Right lobe of liver (tissue), 6 donors: ENCODE measurements at regions not wholly inside any gene's neighbourhood (a gene's known extent, or its start where the extent isn't known, plus 50 kb on each side); places are given as distances from the start of the nearest gene placed in this dataset.

Experiments
- ATAC-seq, 4 donors: fragments of 200-7000 bp; cut with Tn5 transposase; one replicate each; pipeline ENCODE4 v1.9.1; 2020; ENCODE audit warnings: mild to moderate bottlenecking in 4 of 4, moderate library complexity in 4 of 4
- DNase-seq, 3 donors: peaks; one replicate each; pipeline ENCODE4 v3.0.0-alpha.2; 2020
- H3K27ac ChIP-seq, 3 donors: fragments of 200-600 bp; one replicate each; pipeline ENCODE4 v1.8.0; 2022
- H3K27me3 ChIP-seq, 2 donors: fragments of 200-600 bp; one replicate each; pipeline ENCODE4 v1.8.0; 2022
- H3K36me3 ChIP-seq, 4 donors: fragments of 200-600 bp; sonication (generic) in 1 of 4; one replicate each; pipeline versions ENCODE4 v1.5.1 to v1.8.0; 2017 to 2022; ENCODE audit warnings: control low read depth in 1 of 4
- H3K4me1 ChIP-seq, 4 donors: fragments of 200-600 bp; sonication (generic) in 1 of 4; one replicate each; pipeline versions ENCODE4 v1.5.1 to v1.8.0; 2017 to 2022; ENCODE audit warnings: control low read depth in 1 of 4
- H3K4me3 ChIP-seq, 3 donors: fragments of 200-600 bp; one replicate each; pipeline ENCODE4 v1.8.0; 2022
- H3K9me3 ChIP-seq, 4 donors: fragments of 200-600 bp; sonication (generic) in 1 of 4; one replicate each; pipeline versions ENCODE4 v1.5.1 to v1.8.0; 2017 to 2022; ENCODE audit warnings: control low read depth in 1 of 4
- POLR2A ChIP-seq: fragments of 450-650 bp; IDR thresholded peaks from one replicate; pipeline ENCODE4 v1.6.1; 2017; ENCODE audit warnings: antibody characterized with exemption, mild to moderate bottlenecking
- WGBS: methylation state at CpG from one replicate; pipeline ENCODE4 v1.1.6; 2018; ENCODE audit warnings: low coverage, low lambda C conversion rate; ENCODE audit not compliant: insufficient coverage; ENCODE audit errors: missing lambda C conversion rate; 5-methylcytosine and 5-hydroxymethylcytosine counted together
- intact Hi-C, 2 donors: fragments of 100-400 bp; cut with DNase I; formaldehyde crosslinking; loops; one replicate each; pipeline versions ENCODE4 v1.11.2 to v1.14.1; 2022
- TF ChIP-seq, protein P1 (sequence below), 4 donors: fragments of 200-600 bp in 3 of 4; fragments of 450-650 bp in 1 of 4; IDR thresholded peaks; one replicate each; pipeline versions ENCODE4 v1.5.1 to v1.8.0; 2016 to 2022; ENCODE audit warnings: antibody characterized with exemption in 4 of 4, mild to moderate bottlenecking in 2 of 4
- donor health status: DM: no; HTN: yes; CAD: no.
- donor health status: DM: no; HTN: no; CAD: no.
- donor health status: DM: no; HTN: no; CAD: no.
- donor health status: DM: no; HTN: yes; CAD: no.
- donor health status: DM: no; HTN: yes; CAD: no.

DNA sequence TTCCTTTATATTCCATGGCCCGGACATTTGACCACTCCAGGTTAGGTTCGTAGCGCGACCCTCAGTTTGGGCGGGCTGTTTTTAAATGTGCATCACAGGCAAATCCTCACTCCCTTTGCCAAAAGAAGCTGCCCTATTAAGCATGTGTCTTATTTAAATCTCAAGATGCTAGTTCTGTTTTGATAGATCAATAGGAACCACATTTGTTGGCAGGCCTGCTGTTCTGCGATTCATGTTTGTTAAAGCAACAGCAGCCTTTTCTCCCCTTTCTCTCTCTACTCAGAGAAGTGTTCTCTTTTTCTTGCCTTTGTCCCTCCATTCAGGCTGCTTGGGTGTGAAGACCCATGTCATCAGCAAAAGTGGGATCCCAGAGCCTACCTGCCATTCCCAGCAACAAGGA is 212.0 kb upstream of the SSTR4 start:
- 88% methylated on average over 6 of the region's 6 CpGs for WGBS
- no peaks in the 10 kb centered on the region for H3K27me3 ChIP-seq
- H3K27ac ChIP-seq = no peak overlapping the region
- H3K4me1 ChIP-seq = no peaks in the 10 kb centered on the region
- no peaks in the 10 kb centered on the region for H3K36me3 ChIP-seq
- intact Hi-C loops = no loop called here
- H3K4me3 ChIP-seq = no peak overlapping the region
- no peak for ATAC-seq
- TF ChIP-seq, protein P1, sequence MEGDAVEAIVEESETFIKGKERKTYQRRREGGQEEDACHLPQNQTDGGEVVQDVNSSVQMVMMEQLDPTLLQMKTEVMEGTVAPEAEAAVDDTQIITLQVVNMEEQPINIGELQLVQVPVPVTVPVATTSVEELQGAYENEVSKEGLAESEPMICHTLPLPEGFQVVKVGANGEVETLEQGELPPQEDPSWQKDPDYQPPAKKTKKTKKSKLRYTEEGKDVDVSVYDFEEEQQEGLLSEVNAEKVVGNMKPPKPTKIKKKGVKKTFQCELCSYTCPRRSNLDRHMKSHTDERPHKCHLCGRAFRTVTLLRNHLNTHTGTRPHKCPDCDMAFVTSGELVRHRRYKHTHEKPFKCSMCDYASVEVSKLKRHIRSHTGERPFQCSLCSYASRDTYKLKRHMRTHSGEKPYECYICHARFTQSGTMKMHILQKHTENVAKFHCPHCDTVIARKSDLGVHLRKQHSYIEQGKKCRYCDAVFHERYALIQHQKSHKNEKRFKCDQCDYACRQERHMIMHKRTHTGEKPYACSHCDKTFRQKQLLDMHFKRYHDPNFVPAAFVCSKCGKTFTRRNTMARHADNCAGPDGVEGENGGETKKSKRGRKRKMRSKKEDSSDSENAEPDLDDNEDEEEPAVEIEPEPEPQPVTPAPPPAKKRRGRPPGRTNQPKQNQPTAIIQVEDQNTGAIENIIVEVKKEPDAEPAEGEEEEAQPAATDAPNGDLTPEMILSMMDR (IDR thresholded peaks at IDR 0.05) = no peak
- TF ChIP-seq POLR2A = no peak
- H3K9me3 ChIP-seq = no peaks in the 10 kb centered on the region
- DNase-seq = no peak

DNA sequence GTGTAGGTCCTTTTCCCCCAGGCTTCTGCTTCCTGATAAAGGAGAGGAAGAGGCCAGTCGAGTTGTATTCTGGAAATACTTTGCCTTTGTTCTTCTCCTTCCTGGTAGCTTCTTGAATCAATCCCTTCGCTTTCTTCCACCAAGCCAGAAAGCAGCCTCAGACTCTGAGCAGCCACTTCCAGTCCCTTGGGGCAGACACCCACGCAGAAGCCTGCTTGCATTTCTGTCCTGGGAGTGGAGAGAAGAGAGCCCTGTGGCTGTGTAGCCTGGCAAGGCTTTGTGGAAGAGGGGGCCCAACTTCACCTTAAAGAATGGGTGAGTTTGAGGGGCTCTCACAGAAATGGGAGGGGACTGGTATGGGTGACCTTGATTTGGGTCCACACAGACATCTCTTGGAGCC is 211.0 kb upstream of the SSTR4 start:
- H3K4me1 ChIP-seq = no peaks in the 10 kb centered on the region
- intact Hi-C loops = no loop called here
- H3K4me3 ChIP-seq = no peak overlapping the region
- H3K36me3 ChIP-seq = no peaks in the 10 kb centered on the region
- no peaks in the 10 kb centered on the region for H3K9me3 ChIP-seq
- 59% methylated on average over 3 of the region's 3 CpGs for WGBS
- TF ChIP-seq POLR2A = no peak
- TF ChIP-seq, protein P1 (IDR thresholded peaks at IDR 0.05) = no peak
- ATAC-seq (no peak), DNase-seq (no peak)
- no peaks in the 10 kb centered on the region for H3K27me3 ChIP-seq
- H3K27ac ChIP-seq = no peak overlapping the region

DNA sequence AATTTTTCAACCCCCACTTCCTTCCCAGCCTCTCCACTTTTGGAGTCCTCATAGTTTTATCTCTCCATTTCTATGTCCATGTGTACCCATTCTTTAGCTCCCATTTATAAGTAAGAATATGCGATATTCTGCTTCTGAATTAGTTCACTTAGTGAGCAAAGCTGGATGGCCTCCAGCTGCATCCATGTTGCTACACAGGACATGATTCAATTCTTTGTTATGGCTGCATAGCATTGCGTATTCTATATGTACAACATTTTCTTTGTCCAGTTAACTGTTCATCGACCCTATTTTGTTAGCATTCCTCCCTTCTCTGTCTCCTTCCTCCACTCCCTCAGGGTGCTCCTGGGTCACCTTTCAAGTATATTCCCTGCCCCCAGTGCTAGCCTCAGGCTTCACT is 210.0 kb upstream of the SSTR4 start:
- WGBS = 66% methylated on average over 3 of the region's 3 CpGs
- Histone ChIP-seq H3K36me3 (no peaks in the 10 kb centered on the region), H3K27ac (no peak overlapping the region), H3K4me1 (no peaks in the 10 kb centered on the region), H3K27me3 (no peaks in the 10 kb centered on the region), H3K9me3 (no peaks in the 10 kb centered on the region), H3K4me3 (no peak overlapping the region)
- DNase-seq (no peak), ATAC-seq (no peak)
- TF ChIP-seq POLR2A = no peak
- TF ChIP-seq, protein P1 (IDR thresholded peaks at IDR 0.05) = no peak
- intact Hi-C loops = no loop called here

DNA sequence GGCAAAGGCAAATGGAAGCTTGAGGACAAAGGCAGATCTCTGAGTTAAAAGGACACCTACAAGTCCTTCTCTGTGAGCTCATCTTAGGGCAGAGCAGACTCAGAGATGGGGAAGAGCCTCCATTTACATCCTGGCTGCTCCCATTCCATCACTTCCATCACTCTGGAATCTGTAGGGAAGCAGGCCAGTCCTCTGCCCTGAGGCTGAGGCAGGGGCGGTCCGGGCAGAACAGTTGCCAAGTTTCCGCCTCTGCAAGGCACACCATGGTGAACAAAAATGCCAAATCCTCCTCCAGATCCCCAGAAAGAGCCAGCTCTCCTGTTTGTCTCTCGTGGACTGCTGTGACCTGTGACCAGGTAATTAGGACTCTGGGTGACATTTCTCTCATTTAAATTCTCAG is 209.6 kb upstream of the SSTR4 start:
- H3K36me3 ChIP-seq = no peaks in the 10 kb centered on the region
- no peak for DNase-seq
- no CpG with 5 or more reads among the region's 4 CpGs for WGBS
- H3K27me3 ChIP-seq = no peaks in the 10 kb centered on the region
- no peak overlapping the region for H3K27ac ChIP-seq
- intact Hi-C loops = no loop called here
- no peak overlapping the region for H3K4me3 ChIP-seq
- ATAC-seq = no peak
- TF ChIP-seq, protein P1 (IDR thresholded peaks at IDR 0.05) = no peak
- no peak for TF ChIP-seq POLR2A
- H3K9me3 ChIP-seq = no peaks in the 10 kb centered on the region
- no peaks in the 10 kb centered on the region for H3K4me1 ChIP-seq
